Thyroid gland (tissue), 4 donors: ENCODE measurements at regions not wholly inside any gene's neighbourhood (a gene's known extent, or its start where the extent isn't known, plus 50 kb on each side); places are given as distances from the start of the nearest gene placed in this dataset.

ENCODE experiments used
- DNase-seq, 2 donors: peaks; one replicate each; pipeline ENCODE4 v3.0.0-alpha.2; 2019
- H3K27ac ChIP-seq, 3 donors: fragments of 200-600 bp; sonication (generic); 1 replicate in 2 of 3; 2 replicates in 1 of 3; pipeline ENCODE4 v1.5.1; 2016 to 2019; ENCODE audit warnings: mild to moderate bottlenecking in 1 of 3, moderate library complexity in 1 of 3
- H3K27me3 ChIP-seq: fragments of 200-600 bp; sonication (generic); one replicate; pipeline ENCODE4 v1.5.1; 2019
- H3K36me3 ChIP-seq, 2 donors: fragments of 200-600 bp; sonication (generic); one replicate each; pipeline ENCODE4 v1.5.1; 2016 to 2019
- H3K4me1 ChIP-seq, 2 donors: fragments of 200-600 bp; sonication (generic); one replicate each; pipeline ENCODE4 v1.5.1; 2017 to 2019
- H3K4me3 ChIP-seq, 3 donors: fragments of 200-600 bp; sonication (generic); replicated peaks in 1 of 3; 1 replicate in 2 of 3; 2 replicates in 1 of 3; pipeline ENCODE4 v1.5.1; 2016; ENCODE audit warnings: mild to moderate bottlenecking in 1 of 3
- H3K9me3 ChIP-seq: fragments of 200-600 bp; sonication (generic); one replicate; pipeline ENCODE4 v1.5.1; 2017
- CTCF ChIP-seq, 6 experiments: fragments of 200-600 bp in 3 of 6; fragments of 450-650 bp in 3 of 6; sonication (generic) in 3 of 6; IDR thresholded peaks; one replicate each; pipeline ENCODE4 v1.5.1; 2016 to 2019; ENCODE audit warnings: antibody characterized with exemption in 6 of 6, mild to moderate bottlenecking in 2 of 6, inconsistent platforms in 1 of 6, moderate library complexity in 1 of 6
- POLR2A ChIP-seq, 2 donors: fragments of 450-650 bp; IDR thresholded peaks; one replicate each; pipeline ENCODE4 v1.6.1; 2017; ENCODE audit warnings: antibody characterized with exemption in 2 of 2, mild to moderate bottlenecking in 2 of 2, moderate library complexity in 1 of 2
- WGBS, 2 donors: methylation state at CpG; one replicate each; pipeline ENCODE4 v1.1.5; 2017; 5-methylcytosine and 5-hydroxymethylcytosine counted together
- intact Hi-C: fragments of 100-400 bp; cut with DNase I; formaldehyde crosslinking; loops from one replicate; pipeline ENCODE4 v1.15.1; 2023

- Histone ChIP-seq H3K27ac (no peak overlapping the region), H3K4me3 (no peak overlapping the region), H3K27me3 (no peaks in the 10 kb centered on the region), H3K9me3 (no peaks in the 10 kb centered on the region), H3K36me3 (no peaks in the 10 kb centered on the region), H3K4me1 (no peaks in the 10 kb centered on the region)
- no peak for DNase-seq
- TF ChIP-seq POLR2A (IDR thresholded peaks at IDR 0.05), result no peak
- no peak for TF ChIP-seq CTCF (IDR thresholded peaks at IDR 0.05)
- intact Hi-C loops, result no loop called here
These were observed 155.3 kb downstream of the DHX35 start for GRCh38 chr20:39117491-39117890.

GRCh38 chr20:39116020-39116419, 153.9 kb downstream of the DHX35 start:
- H3K27me3 ChIP-seq, result no peaks in the 10 kb centered on the region
- H3K36me3 ChIP-seq, result no peaks in the 10 kb centered on the region
- no peak for DNase-seq
- H3K4me3 ChIP-seq, result no peak overlapping the region
- H3K27ac ChIP-seq, result no peak overlapping the region
- WGBS, 2 donors, result 83 to 95% methylated on average over 1 to 2 of the region's 2 CpGs
- intact Hi-C loops, result no loop called here
- H3K9me3 ChIP-seq, result no peaks in the 10 kb centered on the region
- no peak for TF ChIP-seq CTCF (IDR thresholded peaks at IDR 0.05)
- TF ChIP-seq POLR2A (IDR thresholded peaks at IDR 0.05), result no peak
- H3K4me1 ChIP-seq, result no peaks in the 10 kb centered on the region

- H3K4me3 ChIP-seq, result no peak overlapping the region
- intact Hi-C loops, result no loop called here
- no peaks in the 10 kb centered on the region for H3K27me3 ChIP-seq
- H3K9me3 ChIP-seq, result no peaks in the 10 kb centered on the region
- 26 to 30% methylated on average over 9 of the region's 9 CpGs for WGBS, 2 donors
- H3K36me3 ChIP-seq, result no peaks in the 10 kb centered on the region
- no peak overlapping the region for H3K27ac ChIP-seq
- DNase-seq, result peak; percentile 8
- H3K4me1 ChIP-seq, result no peaks in the 10 kb centered on the region
- TF ChIP-seq CTCF (IDR thresholded peaks at IDR 0.05), result peak in 3 of 6 experiments; percentile 9 to 42 (median 32)
- TF ChIP-seq POLR2A (IDR thresholded peaks at IDR 0.05), result no peak
These were observed 150.1 kb downstream of the DHX35 start for GRCh38 chr20:39112178-39112743.

GRCh38 chr20:39111359-39112177, 149.4 kb downstream of the DHX35 start:
- Histone ChIP-seq H3K4me3 (no peak overlapping the region), H3K4me1 (no peaks in the 10 kb centered on the region), H3K9me3 (no peaks in the 10 kb centered on the region), H3K36me3 (no peaks in the 10 kb centered on the region), H3K27me3 (no peaks in the 10 kb centered on the region), H3K27ac (no peak overlapping the region)
- no peak for DNase-seq
- TF ChIP-seq CTCF (IDR thresholded peaks at IDR 0.05) (no peak), POLR2A (IDR thresholded peaks at IDR 0.05) (no peak)
- 14 to 15% methylated on average over 4 of the region's 4 CpGs for WGBS, 2 donors
- intact Hi-C loops, result no loop called here

GRCh38 chr20:39110819-39111136, 148.6 kb downstream of the DHX35 start:
- Histone ChIP-seq H3K4me3 (no peak overlapping the region), H3K27ac (no peak overlapping the region), H3K4me1 (no peaks in the 10 kb centered on the region), H3K27me3 (no peaks in the 10 kb centered on the region), H3K9me3 (no peaks in the 10 kb centered on the region), H3K36me3 (no peaks in the 10 kb centered on the region)
- intact Hi-C loops, result no loop called here
- no peak for DNase-seq
- TF ChIP-seq CTCF (IDR thresholded peaks at IDR 0.05) (no peak), POLR2A (IDR thresholded peaks at IDR 0.05) (no peak)
